Kidney (tissue), 13 donors: ENCODE measurements at regions not wholly inside any gene's neighbourhood (a gene's known extent, or its start where the extent isn't known, plus 50 kb on each side); places are given as distances from the start of the nearest gene placed in this dataset.
A peak's percentile ranks its signal among the peaks of the same experiment; 100 is the strongest.
"Not testable (repeated sequence)": the region's sequence is repeated elsewhere in the genome, so short reads cannot be mapped to it uniquely, and the experiment has no call there.

ENCODE experiments used
- DNase-seq, 5 donors: peaks; one replicate each; pipeline ENCODE4 v3.0.0-alpha.2; 2013 to 2020
- FAIRE-seq: peaks from 2 replicates; lab custom pipeline; 2012; peaks lifted over from hg19 to GRCh38; lab: Jason Lieb, UNC
- H3K27ac ChIP-seq, 2 donors: one replicate each; pipeline ENCODE4 v1.7.0; 2013; ENCODE audit warnings: low read depth in 2 of 2, low read length in 2 of 2, inconsistent platforms in 1 of 2
- H3K27me3 ChIP-seq: one replicate; pipeline ENCODE4 v1.7.1; 2013; ENCODE audit warnings: low read length, inconsistent platforms; ENCODE audit not compliant: control insufficient read depth, insufficient read depth
- H3K36me3 ChIP-seq, 3 donors: one replicate each; pipeline versions ENCODE4 v1.7.0 to v1.7.1; 2013; ENCODE audit warnings: low read length in 3 of 3, control low read depth in 1 of 3, inconsistent platforms in 1 of 3; ENCODE audit not compliant: insufficient read depth in 3 of 3, control insufficient read depth in 2 of 3
- H3K4me1 ChIP-seq, 3 donors: one replicate each; pipeline versions ENCODE4 v1.7.0 to v1.7.1; 2013; ENCODE audit warnings: low read length in 3 of 3, inconsistent platforms in 1 of 3, low read depth in 1 of 3; ENCODE audit not compliant: control insufficient read depth in 2 of 3, insufficient read depth in 2 of 3
- H3K4me3 ChIP-seq, 3 donors: one replicate each; pipeline versions ENCODE4 v1.7.0 to v1.8.1; 2013; ENCODE audit warnings: low read length in 3 of 3, control low read depth in 1 of 3, inconsistent platforms in 1 of 3
- H3K9ac ChIP-seq, 3 donors: one replicate each; pipeline versions ENCODE4 v1.7.0 to v1.7.1; 2013; ENCODE audit warnings: low read length in 3 of 3, control low read depth in 1 of 3, inconsistent platforms in 1 of 3
- H3K9me3 ChIP-seq, 3 donors: one replicate each; pipeline versions ENCODE4 v1.7.0 to v1.7.1; 2013; ENCODE audit warnings: low read length in 3 of 3, control low read depth in 1 of 3, inconsistent platforms in 1 of 3; ENCODE audit not compliant: control insufficient read depth in 2 of 3, insufficient read depth in 1 of 3
- intact Hi-C: fragments of 100-400 bp; cut with DNase I; formaldehyde crosslinking; loops from one replicate; pipeline ENCODE4 v1.11.1; 2022
- TF ChIP-seq, protein P1 (sequence below): IDR thresholded peaks from 3 replicates; pipeline ENCODE4 v1.5.1; 2012; ENCODE audit warnings: mild to moderate bottlenecking, moderate library complexity, borderline replicate concordance; ENCODE audit not compliant: insufficient read depth; ENCODE audit errors: extremely low read depth
- donor health status: control.
- donor health status: control.
- donor health status: control.
- donor health status: control.
- donor health status: control.
- donor health status: DM: yes; HTN: yes; CAD: no.
- donor health status: Normal renal cell carcinoma (clear cell type).

DNA sequence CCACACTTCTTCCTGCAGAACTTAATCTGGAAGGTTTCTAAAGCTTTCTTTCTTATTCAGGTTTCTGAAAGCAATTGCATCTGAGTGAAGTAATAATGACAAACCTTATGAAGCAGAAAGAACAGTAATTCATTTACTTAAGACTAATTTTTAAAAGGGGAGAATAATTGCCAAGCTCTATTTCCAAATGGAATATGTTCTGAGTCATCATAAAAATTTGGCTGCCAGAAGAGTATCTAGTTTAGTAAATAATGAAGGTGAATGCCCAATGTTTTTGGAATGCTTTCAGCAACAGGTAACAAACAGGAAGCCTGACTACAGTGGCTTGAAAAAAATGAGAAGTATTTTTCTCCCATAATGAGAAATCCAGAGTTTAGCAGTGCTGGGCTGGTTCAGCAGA, 227.3 kb upstream of the TET2 start:
- Histone ChIP-seq H3K9ac (no peak overlapping the region), H3K27me3 (no peaks in the 10 kb centered on the region), H3K27ac (no peak overlapping the region), H3K4me1 (no peaks in the 10 kb centered on the region), H3K9me3 (no peaks in the 10 kb centered on the region), H3K4me3 (no peak overlapping the region), H3K36me3 (no peaks in the 10 kb centered on the region)
- no peak for DNase-seq
- intact Hi-C loops, result no loop called here
- TF ChIP-seq, protein P1, sequence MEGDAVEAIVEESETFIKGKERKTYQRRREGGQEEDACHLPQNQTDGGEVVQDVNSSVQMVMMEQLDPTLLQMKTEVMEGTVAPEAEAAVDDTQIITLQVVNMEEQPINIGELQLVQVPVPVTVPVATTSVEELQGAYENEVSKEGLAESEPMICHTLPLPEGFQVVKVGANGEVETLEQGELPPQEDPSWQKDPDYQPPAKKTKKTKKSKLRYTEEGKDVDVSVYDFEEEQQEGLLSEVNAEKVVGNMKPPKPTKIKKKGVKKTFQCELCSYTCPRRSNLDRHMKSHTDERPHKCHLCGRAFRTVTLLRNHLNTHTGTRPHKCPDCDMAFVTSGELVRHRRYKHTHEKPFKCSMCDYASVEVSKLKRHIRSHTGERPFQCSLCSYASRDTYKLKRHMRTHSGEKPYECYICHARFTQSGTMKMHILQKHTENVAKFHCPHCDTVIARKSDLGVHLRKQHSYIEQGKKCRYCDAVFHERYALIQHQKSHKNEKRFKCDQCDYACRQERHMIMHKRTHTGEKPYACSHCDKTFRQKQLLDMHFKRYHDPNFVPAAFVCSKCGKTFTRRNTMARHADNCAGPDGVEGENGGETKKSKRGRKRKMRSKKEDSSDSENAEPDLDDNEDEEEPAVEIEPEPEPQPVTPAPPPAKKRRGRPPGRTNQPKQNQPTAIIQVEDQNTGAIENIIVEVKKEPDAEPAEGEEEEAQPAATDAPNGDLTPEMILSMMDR, result no peak
- peak; percentile 71 for FAIRE-seq

- Histone ChIP-seq H3K4me1 (no peaks in the 10 kb centered on the region), H3K27ac (no peak overlapping the region), H3K9ac (no peak overlapping the region), H3K4me3 (no peak overlapping the region), H3K9me3 (peaks cover 0 to 3% (median 0%) of the 10 kb centered on the region in 3 donors), H3K36me3 (no peaks in the 10 kb centered on the region), H3K27me3 (no peaks in the 10 kb centered on the region)
- intact Hi-C loops, result no loop called here
- peak in 1 of 5 donors; percentile 13 for DNase-seq
- FAIRE-seq, result no peak
- TF ChIP-seq, protein P1, result no peak
These were observed 216.4 kb upstream of the TET2 start for GRCh38 chr4:104930298-104930697.

DNA sequence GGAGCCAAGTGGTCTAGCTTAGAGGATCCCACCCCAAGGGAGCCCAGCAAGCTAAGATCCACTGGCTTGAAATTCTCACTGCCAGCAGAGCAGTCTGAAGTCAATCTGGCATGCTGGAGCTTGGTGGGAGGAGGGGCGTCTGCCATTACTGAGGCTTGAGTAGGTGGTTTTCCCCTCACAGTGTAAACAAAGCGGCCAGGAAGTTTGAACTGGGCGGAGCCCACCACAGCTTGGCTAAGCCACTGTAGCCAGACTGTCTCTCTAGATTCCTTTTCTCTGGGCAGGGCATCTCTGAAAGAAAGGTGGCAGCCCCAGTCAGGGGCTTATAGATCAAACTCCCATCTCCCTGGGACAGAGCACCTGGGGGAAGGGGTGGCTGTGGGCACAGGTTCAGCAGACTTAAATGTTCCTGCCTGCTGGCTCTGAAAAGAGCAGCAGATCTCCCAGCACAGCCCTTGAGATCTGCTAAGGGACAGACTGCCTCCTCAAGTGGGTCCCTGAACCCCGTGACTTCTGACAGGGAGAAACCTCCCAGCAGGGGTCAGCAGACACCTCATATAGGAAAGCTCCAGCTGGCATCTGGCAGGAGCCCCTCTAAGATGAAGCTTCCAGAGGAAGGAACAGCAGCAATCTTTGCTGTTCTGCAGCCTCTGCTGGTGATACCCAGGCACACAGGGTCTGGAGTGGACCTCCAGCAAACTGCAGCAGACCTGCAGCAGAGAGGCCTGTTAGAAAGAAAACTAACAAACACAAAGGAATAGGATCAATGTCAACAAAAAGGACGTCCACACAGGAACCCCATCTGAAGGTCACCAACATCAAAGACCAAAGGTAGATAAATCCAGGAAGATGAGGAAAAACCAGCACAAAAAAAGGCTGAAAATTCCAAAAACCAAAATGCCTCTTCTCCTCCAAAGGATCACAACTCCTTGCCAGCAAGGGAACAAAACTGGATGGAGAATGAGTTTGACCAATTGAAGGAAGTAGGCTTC, 215.6 kb upstream of the TET2 start:
- DNase-seq, result peak in 2 of 5 donors; percentile 24 to 40
- intact Hi-C loops, H3K9ac ChIP-seq, FAIRE-seq, H3K4me1 ChIP-seq, H3K9me3 ChIP-seq, H3K27ac ChIP-seq, H3K36me3 ChIP-seq, H3K27me3 ChIP-seq, H3K4me3 ChIP-seq: not testable (repeated sequence)
- TF ChIP-seq, protein P1, result peak; percentile 13
